ENCODE measurements at regions not wholly inside any gene's neighbourhood (a gene's known extent, or its start where the extent isn't known, plus 50 kb on each side); places are given as distances from the start of the nearest gene placed in this dataset.

DNA sequence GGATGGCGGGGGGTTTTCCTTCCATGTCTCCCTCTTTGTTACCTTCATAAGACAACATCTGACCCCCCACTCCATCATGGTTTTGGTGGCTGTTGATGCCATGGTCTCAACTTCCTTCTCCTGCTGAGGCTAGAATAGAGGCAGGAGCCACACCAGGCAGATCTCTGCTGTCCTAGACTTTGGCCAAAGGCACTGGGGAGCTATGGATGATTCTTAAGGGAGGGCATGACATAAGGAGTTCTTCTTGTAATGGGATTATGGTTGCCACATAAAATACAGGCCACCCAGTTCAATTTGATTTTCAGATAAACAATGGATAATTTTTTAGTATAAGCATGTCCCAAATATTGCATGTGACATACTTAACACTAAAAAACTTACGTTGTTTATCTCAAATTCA is 52.2 kb upstream of the IER5L start:
- TF ChIP-seq, protein P1, sequence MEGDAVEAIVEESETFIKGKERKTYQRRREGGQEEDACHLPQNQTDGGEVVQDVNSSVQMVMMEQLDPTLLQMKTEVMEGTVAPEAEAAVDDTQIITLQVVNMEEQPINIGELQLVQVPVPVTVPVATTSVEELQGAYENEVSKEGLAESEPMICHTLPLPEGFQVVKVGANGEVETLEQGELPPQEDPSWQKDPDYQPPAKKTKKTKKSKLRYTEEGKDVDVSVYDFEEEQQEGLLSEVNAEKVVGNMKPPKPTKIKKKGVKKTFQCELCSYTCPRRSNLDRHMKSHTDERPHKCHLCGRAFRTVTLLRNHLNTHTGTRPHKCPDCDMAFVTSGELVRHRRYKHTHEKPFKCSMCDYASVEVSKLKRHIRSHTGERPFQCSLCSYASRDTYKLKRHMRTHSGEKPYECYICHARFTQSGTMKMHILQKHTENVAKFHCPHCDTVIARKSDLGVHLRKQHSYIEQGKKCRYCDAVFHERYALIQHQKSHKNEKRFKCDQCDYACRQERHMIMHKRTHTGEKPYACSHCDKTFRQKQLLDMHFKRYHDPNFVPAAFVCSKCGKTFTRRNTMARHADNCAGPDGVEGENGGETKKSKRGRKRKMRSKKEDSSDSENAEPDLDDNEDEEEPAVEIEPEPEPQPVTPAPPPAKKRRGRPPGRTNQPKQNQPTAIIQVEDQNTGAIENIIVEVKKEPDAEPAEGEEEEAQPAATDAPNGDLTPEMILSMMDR (conservative IDR thresholded peaks at IDR 0.05; ENCODE audit: control insufficient read depth, insufficient read depth, low read depth, low read length) = no peak
- no peak for DNase-seq (ENCODE audit: low read depth)
- H3K4me3 ChIP-seq (ENCODE audit: control insufficient read depth, low read depth, low read length) = no peak overlapping the region

Measured in fibroblast of mammary gland (primary cell).